GM18519 (cell line): ENCODE measurements at regions not wholly inside any gene's neighbourhood (a gene's known extent, or its start where the extent isn't known, plus 50 kb on each side); places are given as distances from the start of the nearest gene placed in this dataset.
"Not testable (repeated sequence)": the region's sequence is repeated elsewhere in the genome, so short reads cannot be mapped to it uniquely, and the experiment has no call there.

Experiments used
- ATAC-seq: cut with Tn5 transposase; IDR thresholded peaks from one replicate; pipeline ENCODE4 v1.9.1; 2021; ENCODE audit warnings: mild to moderate bottlenecking, moderate library complexity; ENCODE audit not compliant: unreplicated experiment, low FRiP score

GRCh38 chr3:44109771-44110361 lies 131.8 kb upstream of the TOPAZ1 start:
- no peak for ATAC-seq

DNA sequence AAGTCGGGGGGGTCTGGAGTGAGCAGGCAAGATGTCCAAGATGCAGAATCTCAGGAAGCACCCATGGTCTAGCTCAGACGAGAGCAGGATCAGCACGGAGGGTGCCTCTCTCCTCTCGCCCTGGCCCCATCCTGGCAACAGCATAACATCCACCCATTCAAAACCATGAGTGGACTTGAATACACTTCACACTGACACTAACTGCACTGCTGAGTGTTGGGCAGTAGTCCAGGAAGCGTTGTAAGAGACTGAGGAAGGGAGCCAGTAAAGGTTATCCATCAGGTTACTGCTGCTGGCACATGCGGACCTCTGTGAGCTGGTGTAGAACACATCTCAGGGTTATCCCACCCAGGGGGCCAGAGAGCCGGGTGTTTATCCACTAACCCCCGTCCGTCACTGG lies 131.0 kb upstream of the TOPAZ1 start:
- ATAC-seq, result no peak

DNA sequence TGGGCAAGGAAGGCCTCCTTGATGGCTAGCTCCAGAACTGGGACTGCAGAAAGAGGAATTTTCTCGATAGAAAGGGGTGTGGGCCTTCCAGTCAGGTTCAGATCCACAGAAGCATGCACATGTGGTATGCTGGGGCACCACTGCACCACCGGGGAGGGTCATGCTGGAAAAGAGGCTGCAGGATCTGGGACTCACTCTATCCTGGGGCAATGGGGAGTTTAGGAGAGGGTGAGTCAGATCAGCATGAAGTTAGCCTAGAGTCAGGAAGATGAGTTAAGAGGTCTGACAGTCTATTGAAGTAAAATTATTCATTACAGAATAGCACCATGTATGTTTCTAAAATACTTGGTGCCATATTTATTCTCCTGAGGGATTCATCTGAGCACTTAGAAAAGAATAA lies 130.2 kb upstream of the TOPAZ1 start:
- ATAC-seq, result no peak

DNA sequence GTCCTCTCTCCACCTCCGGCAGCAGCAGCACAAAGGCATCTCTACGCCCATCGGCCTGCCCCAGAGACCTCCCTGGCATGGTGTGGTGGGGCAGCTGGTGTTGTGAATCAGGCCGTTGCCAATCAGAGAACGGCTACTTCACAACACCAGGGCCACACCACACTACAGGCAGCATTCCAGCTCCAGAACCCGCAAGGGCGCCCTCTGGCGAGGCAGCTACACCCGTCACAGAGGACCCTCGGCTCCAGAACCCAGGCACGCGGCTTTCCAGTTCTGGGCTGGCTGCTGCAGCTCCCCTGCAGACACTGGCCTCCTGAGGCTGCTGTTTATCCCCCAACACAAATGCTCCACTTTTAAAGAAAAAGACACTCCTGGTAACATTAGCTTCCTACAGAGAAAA lies 127.5 kb upstream of the TOPAZ1 start:
- ATAC-seq, result peak; percentile 47

GRCh38 chr3:44117239-44117638 lies 124.4 kb upstream of the TOPAZ1 start:
- no peak for ATAC-seq

- no peak for ATAC-seq
Observed at GRCh38 chr3:44117736-44118135, 124.0 kb upstream of the TOPAZ1 start.

DNA sequence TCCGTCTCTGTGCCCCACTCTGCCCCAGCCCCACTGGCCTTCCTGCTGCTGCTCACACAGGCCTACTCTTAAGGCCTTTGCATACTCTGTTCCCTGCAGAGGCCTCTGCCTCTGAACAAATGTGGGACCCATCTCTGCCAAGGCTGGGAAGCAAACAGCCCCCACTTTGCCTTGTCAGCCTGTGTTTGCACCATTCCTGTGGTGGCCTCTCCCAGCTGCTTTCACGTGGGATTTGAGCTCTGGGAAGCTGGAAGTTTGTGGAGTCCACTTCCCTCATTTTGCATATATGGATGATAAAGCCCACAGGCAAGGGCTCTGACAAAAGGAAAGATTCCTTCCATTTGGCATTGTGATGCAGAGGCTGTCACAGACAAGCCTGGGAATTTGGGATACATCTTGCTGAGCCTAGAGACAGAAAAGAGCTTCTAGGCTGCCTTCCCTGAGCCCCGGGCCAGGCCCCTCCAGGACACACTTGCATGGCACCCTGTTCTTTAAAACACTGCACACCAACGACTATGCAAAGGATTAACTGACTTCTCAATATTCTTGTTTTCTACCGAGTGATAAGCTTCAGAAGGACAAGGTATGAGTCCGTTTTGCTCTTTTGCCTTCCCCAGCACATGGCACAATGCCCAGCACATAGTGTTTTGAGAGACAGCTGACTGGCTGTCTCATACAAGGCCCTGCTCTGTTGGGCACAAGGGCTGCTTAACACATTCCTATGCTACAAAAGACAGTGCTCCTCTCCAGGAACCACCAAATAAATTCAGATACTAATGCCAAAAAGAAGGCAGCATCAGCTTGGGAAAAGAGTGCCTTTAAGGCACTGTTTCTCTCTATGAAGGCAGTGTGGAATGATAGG lies 120.7 kb upstream of the TOPAZ1 start:
- no peak for ATAC-seq

DNA sequence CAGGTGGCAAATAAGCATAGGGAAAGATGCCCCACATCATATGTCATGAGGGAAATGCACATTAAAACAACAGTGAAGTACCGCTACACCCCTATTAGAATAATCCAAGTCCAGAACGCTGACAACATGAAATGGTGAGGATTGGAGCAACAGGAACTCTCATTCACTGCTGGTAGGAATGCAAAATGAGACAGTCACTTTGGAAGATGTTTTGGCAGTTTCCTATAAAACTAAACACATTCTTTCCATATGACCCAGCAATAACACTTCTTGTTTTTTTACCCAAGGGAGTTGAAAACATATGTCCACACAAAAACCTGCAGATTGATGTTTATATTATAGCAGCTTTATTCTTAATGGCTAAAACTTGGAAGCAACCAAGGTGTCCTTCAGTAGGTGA lies 116.4 kb upstream of the TOPAZ1 start:
- no peak for ATAC-seq

DNA sequence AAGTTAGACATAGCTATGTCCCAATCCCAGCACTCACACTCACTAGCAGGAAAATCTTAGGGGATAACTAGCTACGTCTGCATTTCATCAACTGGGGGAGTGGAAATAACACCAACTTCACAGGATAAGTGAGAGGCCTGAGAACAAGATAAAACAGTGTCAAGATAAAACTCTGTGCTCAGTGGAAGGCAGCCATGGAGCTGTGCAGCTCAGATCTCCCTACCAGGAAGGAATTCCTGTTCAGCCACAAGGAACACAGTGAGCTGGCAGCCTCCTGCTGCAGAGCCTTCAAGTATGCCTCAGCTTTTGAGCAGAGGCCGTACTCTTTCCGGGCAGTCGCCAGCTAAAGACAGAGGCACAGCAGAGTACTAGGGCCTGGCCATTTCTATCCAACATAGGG lies 115.8 kb upstream of the TOPAZ1 start:
- ATAC-seq, result no peak

GRCh38 chr3:44128057-44128775 lies 113.5 kb upstream of the TOPAZ1 start:
- no peak for ATAC-seq

DNA sequence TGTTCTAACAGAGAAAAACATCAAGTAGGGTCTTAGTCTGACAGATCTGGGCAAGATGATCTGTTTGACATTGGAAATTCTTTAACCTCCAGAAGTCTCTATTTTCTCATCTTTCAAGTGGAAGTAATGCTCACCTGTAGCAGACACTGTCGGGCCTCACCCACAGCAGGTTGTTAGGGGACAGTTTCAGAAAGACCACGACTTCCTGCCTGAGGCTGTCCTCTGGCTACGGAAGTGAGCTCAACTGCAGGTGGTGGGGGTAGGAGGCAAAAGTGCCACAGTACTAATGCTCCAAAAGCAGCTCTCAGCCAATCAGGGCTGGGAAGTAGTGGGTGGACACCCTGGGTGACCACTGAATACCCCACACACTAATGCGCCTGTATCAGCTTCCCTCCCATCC lies 111.4 kb upstream of the TOPAZ1 start:
- no peak for ATAC-seq

DNA sequence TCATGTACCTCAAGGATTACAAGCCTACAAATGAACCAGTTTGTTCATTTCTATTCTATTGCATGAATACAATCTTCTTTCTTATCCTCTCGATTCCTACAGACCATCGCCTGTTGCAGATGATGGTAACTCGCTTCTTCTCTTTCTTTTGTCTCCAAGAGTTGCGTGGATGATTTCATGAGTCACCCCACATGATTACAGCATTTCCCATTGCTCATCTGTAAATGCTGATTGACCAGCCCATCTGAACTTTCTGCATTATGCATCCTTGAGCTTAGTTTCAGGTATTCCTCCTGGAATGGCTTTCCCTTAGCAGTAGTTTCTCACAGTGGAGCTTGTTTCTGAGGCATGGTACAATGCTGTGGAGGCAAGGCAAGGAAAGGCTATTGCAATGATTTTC lies 109.6 kb upstream of the TOPAZ1 start:
- ATAC-seq, result no peak

DNA sequence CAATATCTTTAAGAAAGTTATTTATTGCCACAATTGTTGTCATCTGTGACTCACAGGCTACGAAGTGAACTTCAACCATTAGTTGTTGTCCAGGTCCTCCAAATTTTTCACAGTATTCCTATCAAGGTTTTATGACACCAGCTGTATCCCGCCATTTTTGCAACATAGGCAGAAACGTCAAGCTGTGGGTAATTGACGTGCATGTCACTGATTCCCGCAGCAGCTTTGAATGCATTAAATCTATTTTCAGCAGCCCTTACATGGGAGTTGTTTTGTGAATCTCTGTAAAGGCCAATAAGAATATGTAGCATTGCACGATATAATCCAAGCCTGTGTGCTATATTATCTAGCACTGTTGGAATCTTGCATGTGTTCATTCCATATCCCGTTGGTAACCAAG lies 109.1 kb upstream of the TOPAZ1 start:
- ATAC-seq, result no peak

GRCh38 chr3:44136421-44136820 lies 105.3 kb upstream of the TOPAZ1 start:
- no peak for ATAC-seq

DNA sequence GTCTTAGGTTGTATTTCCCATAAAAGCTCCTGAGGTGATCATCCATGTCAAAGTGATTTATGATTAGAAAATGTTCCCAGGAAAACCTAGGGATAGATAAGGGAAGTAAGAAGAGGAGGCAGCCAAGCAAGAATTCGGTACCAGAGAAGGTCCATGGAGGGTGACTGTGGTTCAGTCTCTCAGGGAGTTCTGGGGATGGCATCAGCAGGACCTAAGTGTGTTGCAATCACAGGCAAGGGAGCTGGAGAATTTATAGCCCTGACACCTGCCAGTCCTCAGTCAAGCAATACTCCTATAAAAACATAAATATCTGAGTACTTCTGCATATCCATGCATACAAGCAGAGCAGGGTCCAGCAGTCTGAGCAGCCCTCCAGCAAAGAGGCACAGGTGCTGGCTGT lies 95.6 kb upstream of the TOPAZ1 start:
- ATAC-seq, result no peak

GRCh38 chr3:44159696-44160300 lies 81.9 kb upstream of the TOPAZ1 start:
- no peak for ATAC-seq

DNA sequence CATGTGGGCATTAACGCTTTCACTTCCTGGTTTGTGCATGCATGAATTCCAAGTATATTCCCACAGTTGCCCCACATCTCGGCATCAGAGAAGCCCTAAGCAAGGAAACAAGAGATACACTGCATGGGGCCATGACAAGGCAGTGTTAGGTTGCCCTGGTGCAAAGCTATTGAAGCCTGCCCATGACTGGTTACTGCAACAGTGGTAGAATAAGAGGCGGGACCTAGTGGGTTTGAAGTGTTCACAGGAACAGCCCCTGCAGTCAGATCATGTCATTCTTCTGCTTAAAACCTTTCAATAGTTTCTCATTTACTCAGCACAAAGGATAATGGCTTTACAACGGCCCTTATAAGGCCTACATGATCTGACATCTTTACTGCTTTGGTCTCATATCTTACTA lies 80.9 kb upstream of the TOPAZ1 start:
- no peak for ATAC-seq

DNA sequence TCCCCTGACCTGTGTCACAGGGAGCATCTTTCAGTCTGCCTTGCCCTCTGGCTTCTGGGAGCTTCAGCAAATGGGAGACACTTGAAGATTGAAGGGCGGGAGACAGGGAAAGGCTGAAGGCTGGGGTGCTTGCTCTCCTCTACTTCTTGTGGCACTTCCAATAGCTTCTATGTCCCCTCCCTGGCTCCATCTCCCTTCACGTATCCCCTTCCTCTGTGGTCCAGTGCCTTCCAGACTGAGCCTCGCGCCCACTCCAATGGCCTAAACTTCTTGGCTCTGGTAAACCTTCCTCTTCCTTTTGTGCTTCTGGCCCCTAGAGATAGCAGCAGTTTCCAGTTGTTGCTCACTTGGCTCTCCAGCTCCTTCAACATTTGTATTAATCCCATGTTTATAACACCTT lies 69.8 kb upstream of the TOPAZ1 start:
- no peak for ATAC-seq

DNA sequence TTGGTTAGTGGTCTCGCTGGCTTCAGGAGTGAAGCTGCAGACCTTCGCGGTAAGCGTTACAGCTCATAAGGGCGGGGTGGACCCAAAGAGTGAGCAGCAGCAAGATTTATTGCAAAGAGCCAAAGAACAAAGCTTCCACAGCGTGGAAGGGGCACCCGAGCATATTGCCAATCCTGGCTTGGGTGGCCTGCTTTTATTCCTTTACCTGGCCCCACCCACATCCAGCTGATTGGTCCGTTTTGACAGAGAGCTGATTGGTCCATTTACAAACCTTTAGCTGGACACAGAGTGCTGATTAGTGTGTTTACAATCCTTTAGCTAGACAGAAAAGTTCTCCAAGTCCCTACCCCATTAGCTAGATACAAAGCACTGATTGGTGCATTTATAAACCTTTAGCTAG lies 69.0 kb upstream of the TOPAZ1 start:
- not testable (repeated sequence) for ATAC-seq

- no peak for ATAC-seq
Observed at GRCh38 chr3:44173263-44173662, 68.4 kb upstream of the TOPAZ1 start.

- no peak for ATAC-seq
Observed at GRCh38 chr3:44175070-44175469, 66.6 kb upstream of the TOPAZ1 start.
